ENCODE measurements at regions not wholly inside any gene's neighbourhood (a gene's known extent, or its start where the extent isn't known, plus 50 kb on each side); places are given as distances from the start of the nearest gene placed in this dataset.
"Not testable (repeated sequence)": the region's sequence is repeated elsewhere in the genome, so short reads cannot be mapped to it uniquely, and the experiment has no call there.

- H3K4me3 ChIP-seq (ENCODE audit: low read length in 3 of 3); H3K36me3 ChIP-seq (ENCODE audit: control insufficient read depth in 2 of 3, insufficient read depth in 3 of 3, low read length in 3 of 3); H3K27ac ChIP-seq (ENCODE audit: low read depth in 2 of 2, low read length in 2 of 2); H3K9me3 ChIP-seq (ENCODE audit: control insufficient read depth in 2 of 3, insufficient read depth in 1 of 3, low read length in 3 of 3); H3K27me3 ChIP-seq (ENCODE audit: control insufficient read depth, insufficient read depth, low read length); FAIRE-seq; H3K4me1 ChIP-seq (ENCODE audit: control insufficient read depth in 2 of 3, insufficient read depth in 2 of 3, low read depth in 1 of 3, low read length in 3 of 3); intact Hi-C loops (cut with DNase I); H3K9ac ChIP-seq (ENCODE audit: low read length in 3 of 3): not testable (repeated sequence)
- DNase-seq = peak in 2 of 5 donors; percentile 4 to 7
These were observed 1729.0 kb downstream of the SPATA31A7 start for GRCh38 chr9:62918648-62919385.

- H3K4me1 ChIP-seq (ENCODE audit: control insufficient read depth in 2 of 3, insufficient read depth in 2 of 3, low read depth in 1 of 3, low read length in 3 of 3); DNase-seq; H3K27ac ChIP-seq (ENCODE audit: low read depth in 2 of 2, low read length in 2 of 2); H3K9ac ChIP-seq (ENCODE audit: low read length in 3 of 3); H3K36me3 ChIP-seq (ENCODE audit: control insufficient read depth in 2 of 3, insufficient read depth in 3 of 3, low read length in 3 of 3); H3K9me3 ChIP-seq (ENCODE audit: control insufficient read depth in 2 of 3, insufficient read depth in 1 of 3, low read length in 3 of 3); FAIRE-seq; H3K4me3 ChIP-seq (ENCODE audit: low read length in 3 of 3); intact Hi-C loops (cut with DNase I); H3K27me3 ChIP-seq (ENCODE audit: control insufficient read depth, insufficient read depth, low read length): not testable (repeated sequence)
These were observed 1741.6 kb downstream of the SPATA31A7 start for GRCh38 chr9:62931484-62931883.

- H3K4me3 ChIP-seq (ENCODE audit: low read length in 3 of 3); FAIRE-seq; H3K27me3 ChIP-seq (ENCODE audit: control insufficient read depth, insufficient read depth, low read length); DNase-seq; H3K9ac ChIP-seq (ENCODE audit: low read length in 3 of 3); H3K36me3 ChIP-seq (ENCODE audit: control insufficient read depth in 2 of 3, insufficient read depth in 3 of 3, low read length in 3 of 3); intact Hi-C loops (cut with DNase I); H3K4me1 ChIP-seq (ENCODE audit: control insufficient read depth in 2 of 3, insufficient read depth in 2 of 3, low read depth in 1 of 3, low read length in 3 of 3); H3K9me3 ChIP-seq (ENCODE audit: control insufficient read depth in 2 of 3, insufficient read depth in 1 of 3, low read length in 3 of 3); H3K27ac ChIP-seq (ENCODE audit: low read depth in 2 of 2, low read length in 2 of 2): not testable (repeated sequence)
These were observed 1763.0 kb downstream of the SPATA31A7 start for GRCh38 chr9:62952840-62953239.
